HEK293 (cell line): ENCODE measurements at regions not wholly inside any gene's neighbourhood (a gene's known extent, or its start where the extent isn't known, plus 50 kb on each side); places are given as distances from the start of the nearest gene placed in this dataset.

ENCODE experiments used
- KLF9 ChIP-seq: fragments of 450-650 bp; formaldehyde crosslinking; IDR thresholded peaks from 2 replicates; pipeline ENCODE4 v1.5.1; 2016; ENCODE audit warnings: missing biosample characterization, missing genetic modification characterization, low read depth
- SP2 ChIP-seq: fragments of 450-650 bp; formaldehyde crosslinking; IDR thresholded peaks from 2 replicates; pipeline ENCODE4 v1.5.1; 2016; ENCODE audit warnings: missing biosample characterization, missing genetic modification characterization
- TCF7L2 ChIP-seq: IDR thresholded peaks from 2 replicates; pipeline ENCODE4 v1.6.1; 2011; ENCODE audit warnings: low read depth, mild to moderate bottlenecking, inconsistent platforms, low read length, moderate library complexity, borderline replicate concordance
- ZFP69B ChIP-seq: fragments of 450-650 bp; formaldehyde crosslinking; IDR thresholded peaks from 2 replicates; pipeline ENCODE4 v1.5.1; 2016; ENCODE audit warnings: missing biosample characterization, missing genetic modification characterization
- ZNF626 ChIP-seq: fragments of 450-650 bp; sonication (Bioruptor Pico); formaldehyde crosslinking; IDR thresholded peaks from 2 replicates; pipeline ENCODE4 v1.5.1; 2018; ENCODE audit warnings: missing biosample characterization, missing genetic modification characterization, inconsistent platforms
- ZNF785 ChIP-seq: fragments of 450-650 bp; formaldehyde crosslinking; IDR thresholded peaks from 2 replicates; pipeline ENCODE4 v1.5.1; 2016; ENCODE audit warnings: missing biosample characterization, missing genetic modification characterization
- ZNF837 ChIP-seq: fragments of 450-650 bp; formaldehyde crosslinking; IDR thresholded peaks from 2 replicates; pipeline ENCODE4 v1.5.1; 2016; ENCODE audit warnings: missing biosample characterization, missing genetic modification characterization
- TF ChIP-seq, protein P1 (sequence below): fragments of 450-650 bp; formaldehyde crosslinking; IDR thresholded peaks from 2 replicates; pipeline ENCODE4 v1.5.1; 2016; ENCODE audit warnings: missing biosample characterization, missing genetic modification characterization
- TF ChIP-seq, protein P2 (sequence below): fragments of 450-650 bp; formaldehyde crosslinking; IDR thresholded peaks from 2 replicates; pipeline ENCODE4 v1.5.1; 2016; ENCODE audit warnings: missing biosample characterization, missing genetic modification characterization
- TF ChIP-seq, protein P3 (sequence below): fragments of 450-650 bp; formaldehyde crosslinking; conservative IDR thresholded peaks from 2 replicates; pipeline ENCODE4 v1.5.1; 2016; ENCODE audit warnings: low read depth, missing biosample characterization, missing genetic modification characterization
- TF ChIP-seq, protein P4 (sequence below): fragments of 450-650 bp; formaldehyde crosslinking; IDR thresholded peaks from 2 replicates; pipeline ENCODE4 v1.5.1; 2017; ENCODE audit warnings: missing biosample characterization, missing genetic modification characterization

DNA sequence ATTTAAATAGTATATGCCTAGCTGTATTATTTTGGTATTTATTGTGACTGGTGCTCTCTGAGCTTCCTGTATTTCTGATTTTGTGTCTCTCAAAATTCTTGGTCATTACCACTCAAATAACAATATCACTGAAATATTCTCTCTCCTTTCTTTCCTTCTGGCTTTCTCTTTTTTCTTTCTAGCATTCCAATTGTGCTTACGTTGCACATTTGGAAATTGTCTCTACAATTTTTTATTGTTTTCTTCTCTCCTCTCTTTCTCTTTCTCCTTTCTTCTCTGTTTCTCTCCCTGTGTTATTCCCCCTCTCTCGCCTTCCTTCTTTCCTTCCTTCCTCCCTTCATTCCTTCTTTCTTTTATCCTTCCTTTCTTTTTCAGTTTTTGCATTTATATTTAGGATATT is 89.6 kb upstream of the MCTP2 start:
- TF ChIP-seq, protein P1, sequence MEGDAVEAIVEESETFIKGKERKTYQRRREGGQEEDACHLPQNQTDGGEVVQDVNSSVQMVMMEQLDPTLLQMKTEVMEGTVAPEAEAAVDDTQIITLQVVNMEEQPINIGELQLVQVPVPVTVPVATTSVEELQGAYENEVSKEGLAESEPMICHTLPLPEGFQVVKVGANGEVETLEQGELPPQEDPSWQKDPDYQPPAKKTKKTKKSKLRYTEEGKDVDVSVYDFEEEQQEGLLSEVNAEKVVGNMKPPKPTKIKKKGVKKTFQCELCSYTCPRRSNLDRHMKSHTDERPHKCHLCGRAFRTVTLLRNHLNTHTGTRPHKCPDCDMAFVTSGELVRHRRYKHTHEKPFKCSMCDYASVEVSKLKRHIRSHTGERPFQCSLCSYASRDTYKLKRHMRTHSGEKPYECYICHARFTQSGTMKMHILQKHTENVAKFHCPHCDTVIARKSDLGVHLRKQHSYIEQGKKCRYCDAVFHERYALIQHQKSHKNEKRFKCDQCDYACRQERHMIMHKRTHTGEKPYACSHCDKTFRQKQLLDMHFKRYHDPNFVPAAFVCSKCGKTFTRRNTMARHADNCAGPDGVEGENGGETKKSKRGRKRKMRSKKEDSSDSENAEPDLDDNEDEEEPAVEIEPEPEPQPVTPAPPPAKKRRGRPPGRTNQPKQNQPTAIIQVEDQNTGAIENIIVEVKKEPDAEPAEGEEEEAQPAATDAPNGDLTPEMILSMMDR (tag by site-specific recombination): no peak
- TF ChIP-seq SP2 (tag by site-specific recombination) (no peak), ZNF837 (no peak), ZNF626 (tag by site-specific recombination) (no peak), KLF9 (no peak), TCF7L2 (no peak), ZFP69B (tag by site-specific recombination) (no peak), ZNF785 (tag by site-specific recombination) (no peak)
- TF ChIP-seq, protein P2, sequence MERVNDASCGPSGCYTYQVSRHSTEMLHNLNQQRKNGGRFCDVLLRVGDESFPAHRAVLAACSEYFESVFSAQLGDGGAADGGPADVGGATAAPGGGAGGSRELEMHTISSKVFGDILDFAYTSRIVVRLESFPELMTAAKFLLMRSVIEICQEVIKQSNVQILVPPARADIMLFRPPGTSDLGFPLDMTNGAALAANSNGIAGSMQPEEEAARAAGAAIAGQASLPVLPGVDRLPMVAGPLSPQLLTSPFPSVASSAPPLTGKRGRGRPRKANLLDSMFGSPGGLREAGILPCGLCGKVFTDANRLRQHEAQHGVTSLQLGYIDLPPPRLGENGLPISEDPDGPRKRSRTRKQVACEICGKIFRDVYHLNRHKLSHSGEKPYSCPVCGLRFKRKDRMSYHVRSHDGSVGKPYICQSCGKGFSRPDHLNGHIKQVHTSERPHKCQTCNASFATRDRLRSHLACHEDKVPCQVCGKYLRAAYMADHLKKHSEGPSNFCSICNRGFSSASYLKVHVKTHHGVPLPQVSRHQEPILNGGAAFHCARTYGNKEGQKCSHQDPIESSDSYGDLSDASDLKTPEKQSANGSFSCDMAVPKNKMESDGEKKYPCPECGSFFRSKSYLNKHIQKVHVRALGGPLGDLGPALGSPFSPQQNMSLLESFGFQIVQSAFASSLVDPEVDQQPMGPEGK (tag by site-specific recombination): no peak
- TF ChIP-seq, protein P3, sequence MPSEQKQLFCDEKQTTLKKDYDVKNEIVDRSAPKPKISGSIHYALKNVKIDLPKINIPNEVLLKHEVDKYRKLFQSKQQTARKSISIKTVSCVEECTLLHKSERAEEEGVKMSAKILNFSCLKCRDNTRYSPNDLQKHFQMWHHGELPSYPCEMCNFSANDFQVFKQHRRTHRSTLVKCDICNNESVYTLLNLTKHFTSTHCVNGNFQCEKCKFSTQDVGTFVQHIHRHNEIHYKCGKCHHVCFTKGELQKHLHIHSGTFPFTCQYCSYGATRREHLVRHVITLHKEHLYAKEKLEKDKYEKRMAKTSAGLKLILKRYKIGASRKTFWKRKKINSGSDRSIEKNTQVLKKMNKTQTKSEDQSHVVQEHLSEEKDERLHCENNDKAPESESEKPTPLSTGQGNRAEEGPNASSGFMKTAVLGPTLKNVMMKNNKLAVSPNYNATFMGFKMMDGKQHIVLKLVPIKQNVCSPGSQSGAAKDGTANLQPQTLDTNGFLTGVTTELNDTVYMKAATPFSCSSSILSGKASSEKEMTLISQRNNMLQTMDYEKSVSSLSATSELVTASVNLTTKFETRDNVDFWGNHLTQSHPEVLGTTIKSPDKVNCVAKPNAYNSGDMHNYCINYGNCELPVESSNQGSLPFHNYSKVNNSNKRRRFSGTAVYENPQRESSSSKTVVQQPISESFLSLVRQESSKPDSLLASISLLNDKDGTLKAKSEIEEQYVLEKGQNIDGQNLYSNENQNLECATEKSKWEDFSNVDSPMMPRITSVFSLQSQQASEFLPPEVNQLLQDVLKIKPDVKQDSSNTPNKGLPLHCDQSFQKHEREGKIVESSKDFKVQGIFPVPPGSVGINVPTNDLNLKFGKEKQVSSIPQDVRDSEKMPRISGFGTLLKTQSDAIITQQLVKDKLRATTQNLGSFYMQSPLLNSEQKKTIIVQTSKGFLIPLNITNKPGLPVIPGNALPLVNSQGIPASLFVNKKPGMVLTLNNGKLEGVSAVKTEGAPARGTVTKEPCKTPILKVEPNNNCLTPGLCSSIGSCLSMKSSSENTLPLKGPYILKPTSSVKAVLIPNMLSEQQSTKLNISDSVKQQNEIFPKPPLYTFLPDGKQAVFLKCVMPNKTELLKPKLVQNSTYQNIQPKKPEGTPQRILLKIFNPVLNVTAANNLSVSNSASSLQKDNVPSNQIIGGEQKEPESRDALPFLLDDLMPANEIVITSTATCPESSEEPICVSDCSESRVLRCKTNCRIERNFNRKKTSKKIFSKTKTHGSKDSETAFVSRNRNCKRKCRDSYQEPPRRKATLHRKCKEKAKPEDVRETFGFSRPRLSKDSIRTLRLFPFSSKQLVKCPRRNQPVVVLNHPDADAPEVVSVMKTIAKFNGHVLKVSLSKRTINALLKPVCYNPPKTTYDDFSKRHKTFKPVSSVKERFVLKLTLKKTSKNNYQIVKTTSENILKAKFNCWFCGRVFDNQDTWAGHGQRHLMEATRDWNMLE (tag by site-specific recombination): no peak
- TF ChIP-seq, protein P4, sequence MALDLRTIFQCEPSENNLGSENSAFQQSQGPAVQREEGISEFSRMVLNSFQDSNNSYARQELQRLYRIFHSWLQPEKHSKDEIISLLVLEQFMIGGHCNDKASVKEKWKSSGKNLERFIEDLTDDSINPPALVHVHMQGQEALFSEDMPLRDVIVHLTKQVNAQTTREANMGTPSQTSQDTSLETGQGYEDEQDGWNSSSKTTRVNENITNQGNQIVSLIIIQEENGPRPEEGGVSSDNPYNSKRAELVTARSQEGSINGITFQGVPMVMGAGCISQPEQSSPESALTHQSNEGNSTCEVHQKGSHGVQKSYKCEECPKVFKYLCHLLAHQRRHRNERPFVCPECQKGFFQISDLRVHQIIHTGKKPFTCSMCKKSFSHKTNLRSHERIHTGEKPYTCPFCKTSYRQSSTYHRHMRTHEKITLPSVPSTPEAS (tag by site-specific recombination): no peak
